Endothelial cell of hepatic sinusoid (primary cell): ENCODE measurements at regions not wholly inside any gene's neighbourhood (a gene's known extent, or its start where the extent isn't known, plus 50 kb on each side); places are given as distances from the start of the nearest gene placed in this dataset.

Experiments
- in situ Hi-C: cut with HindIII; loops from 2 replicates; pipeline ENCODE4 v1.10.0; 2017; ENCODE audit warnings: low sequenced_read_pairs

DNA sequence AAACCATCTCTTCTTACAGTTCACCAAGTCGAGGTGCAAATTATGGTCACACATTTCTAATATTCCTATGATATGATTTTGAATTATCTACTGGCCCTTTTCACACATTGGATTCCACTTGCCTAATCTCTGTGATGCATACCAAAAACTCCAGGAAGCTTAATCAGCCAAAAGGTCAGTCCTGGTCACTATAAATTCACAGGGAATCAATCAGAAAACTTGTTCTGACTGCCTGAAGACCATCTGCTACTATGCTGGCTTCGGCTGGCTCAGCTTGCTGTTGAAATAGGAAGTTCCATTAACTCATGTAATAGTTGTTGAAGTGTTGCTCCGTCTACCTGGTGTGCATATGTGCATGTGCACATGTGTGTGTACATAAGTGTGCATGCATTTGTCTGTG lies 142.8 kb upstream of the FLRT2 start:
- in situ Hi-C loops: no loop called here

DNA sequence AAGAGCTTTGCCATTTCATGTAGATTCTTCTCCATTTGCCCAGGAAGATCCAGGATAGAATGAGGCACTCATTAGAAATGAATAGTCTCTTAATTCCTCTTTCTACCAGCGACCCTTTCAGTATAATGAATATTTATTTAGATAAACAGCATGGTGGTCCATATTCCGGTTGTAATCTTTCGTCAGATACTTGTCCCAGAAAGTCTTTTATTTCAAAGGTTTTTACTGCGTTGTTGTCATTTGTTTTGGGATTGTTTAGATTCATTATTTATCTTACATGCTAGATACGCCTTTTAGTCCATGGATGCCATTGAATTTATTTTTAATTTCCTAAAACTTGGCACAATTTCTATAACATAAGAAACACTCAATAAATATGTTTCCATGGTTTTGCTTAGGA lies 139.7 kb upstream of the FLRT2 start:
- in situ Hi-C loops: no loop called here

DNA sequence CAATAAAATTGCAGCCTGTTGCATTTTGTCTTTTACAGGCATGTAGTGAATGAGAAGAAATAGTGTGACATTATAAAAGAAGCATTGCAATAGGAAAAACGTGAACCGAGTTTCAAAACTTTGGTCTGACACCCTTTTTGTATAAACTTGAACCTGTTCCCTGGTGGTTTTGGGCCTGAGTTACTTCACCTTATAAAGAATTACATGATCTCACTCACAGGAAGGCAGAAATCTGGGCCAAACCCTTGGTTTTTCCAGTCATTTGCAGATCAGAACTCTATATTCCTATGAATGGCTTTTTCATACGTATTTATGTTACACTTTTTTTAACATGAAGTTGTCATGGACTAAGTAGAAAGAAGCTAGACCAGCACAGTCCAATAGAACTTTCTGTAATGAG lies 138.5 kb upstream of the FLRT2 start:
- in situ Hi-C loops: no loop called here

DNA sequence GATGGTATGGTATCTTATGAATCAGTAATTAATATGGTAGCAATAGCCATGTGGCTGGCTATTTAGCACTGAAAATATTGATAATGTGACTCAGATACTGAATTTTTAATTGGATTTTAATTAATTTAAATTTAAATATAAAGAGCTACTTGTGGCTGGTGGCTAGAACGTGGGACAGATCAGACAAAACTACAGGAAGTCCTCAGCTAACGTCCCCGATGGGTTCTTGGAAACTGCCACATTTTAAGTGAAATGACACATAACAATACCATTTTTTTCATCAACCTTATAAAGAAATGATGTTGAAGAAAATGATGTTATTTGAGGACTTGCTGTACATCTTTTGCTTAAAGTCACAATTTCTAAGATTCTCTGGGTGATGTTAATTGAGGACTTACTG lies 138.1 kb upstream of the FLRT2 start:
- in situ Hi-C loops: no loop called here

DNA sequence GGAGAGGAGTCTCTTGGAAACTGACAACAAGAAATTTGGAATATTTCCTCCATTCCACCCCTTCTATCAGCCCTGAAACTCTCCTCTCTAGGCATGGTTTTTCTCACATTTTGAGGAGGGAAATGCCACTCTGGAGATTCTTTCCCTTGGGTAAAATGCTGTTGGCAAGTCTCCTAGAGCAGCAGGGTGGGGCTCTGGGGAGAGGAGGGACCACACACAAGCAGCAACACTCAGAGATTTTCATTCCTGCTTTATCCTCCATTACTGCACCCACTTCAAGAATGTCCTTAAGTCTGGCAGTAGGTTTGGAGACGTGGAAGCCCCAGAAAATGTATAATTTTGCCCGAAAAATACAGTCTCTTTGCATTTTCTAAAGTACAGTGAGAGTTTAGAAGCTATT lies 130.8 kb upstream of the FLRT2 start:
- in situ Hi-C loops: no loop called here

DNA sequence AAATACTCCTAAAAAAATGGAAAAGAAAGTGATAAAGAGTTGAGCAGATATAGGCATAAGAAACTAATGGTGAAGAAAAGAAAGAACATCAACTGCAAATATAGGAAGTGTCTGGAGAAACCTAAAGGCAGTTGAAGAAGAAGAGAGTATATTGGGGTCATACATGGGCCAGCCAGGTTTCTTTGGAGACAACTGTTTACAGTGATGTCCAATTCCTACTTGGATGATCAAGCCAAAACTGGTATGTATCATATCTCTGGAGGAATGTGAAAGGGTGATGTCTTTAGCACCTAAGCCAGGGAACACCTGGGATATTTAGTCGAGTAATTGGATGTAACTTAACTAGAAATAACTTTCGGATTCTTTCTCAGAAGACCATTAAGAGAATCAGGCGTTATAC lies 129.3 kb upstream of the FLRT2 start:
- in situ Hi-C loops: no loop called here

DNA sequence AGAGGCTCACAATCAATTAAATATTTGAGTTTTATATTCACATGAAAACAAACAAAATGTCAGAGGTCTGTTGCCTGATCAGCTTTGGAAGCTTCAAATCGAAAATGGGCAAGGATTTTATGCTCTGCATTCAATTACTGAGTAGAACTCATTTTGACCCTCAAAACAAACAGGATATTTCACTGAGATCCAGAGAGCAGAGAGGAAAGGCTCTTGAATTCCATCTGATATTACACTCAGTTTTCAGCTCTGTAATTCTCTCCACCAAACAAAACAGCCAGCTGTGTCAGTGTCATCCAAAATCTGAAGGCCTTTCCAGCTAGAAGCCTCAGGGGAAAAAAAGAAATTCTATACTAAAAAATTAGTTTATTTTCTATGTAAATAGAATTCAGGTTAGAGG lies 128.6 kb upstream of the FLRT2 start:
- in situ Hi-C loops: no loop called here

DNA sequence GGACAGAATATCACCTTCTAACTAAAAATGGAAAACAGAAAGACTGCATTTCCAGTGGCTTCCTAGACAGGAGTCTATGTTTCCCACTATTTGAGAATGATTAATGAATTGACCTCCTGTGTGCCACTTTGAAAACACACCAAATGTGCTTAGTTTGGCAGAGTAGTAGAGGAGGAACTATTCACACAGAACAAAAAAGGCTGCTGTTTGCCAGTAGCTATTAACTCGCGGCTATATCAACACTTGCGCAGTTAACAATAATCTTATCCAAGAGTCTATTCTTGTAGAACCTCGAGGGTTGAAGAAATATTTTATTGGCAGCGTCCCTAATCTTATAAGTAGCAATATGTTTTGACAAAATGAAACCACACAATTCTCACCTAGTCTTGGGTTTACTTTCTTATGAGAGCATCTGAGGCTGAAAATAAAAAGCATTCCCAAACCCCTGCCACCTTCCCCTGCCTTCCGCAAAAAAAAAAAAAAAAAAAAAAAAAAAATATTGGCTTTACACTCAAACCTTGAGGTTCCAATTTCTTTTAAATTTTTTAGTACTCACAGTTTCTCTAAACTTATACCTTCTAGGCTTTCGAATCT lies 127.3 kb upstream of the FLRT2 start:
- in situ Hi-C loops: no loop called here

DNA sequence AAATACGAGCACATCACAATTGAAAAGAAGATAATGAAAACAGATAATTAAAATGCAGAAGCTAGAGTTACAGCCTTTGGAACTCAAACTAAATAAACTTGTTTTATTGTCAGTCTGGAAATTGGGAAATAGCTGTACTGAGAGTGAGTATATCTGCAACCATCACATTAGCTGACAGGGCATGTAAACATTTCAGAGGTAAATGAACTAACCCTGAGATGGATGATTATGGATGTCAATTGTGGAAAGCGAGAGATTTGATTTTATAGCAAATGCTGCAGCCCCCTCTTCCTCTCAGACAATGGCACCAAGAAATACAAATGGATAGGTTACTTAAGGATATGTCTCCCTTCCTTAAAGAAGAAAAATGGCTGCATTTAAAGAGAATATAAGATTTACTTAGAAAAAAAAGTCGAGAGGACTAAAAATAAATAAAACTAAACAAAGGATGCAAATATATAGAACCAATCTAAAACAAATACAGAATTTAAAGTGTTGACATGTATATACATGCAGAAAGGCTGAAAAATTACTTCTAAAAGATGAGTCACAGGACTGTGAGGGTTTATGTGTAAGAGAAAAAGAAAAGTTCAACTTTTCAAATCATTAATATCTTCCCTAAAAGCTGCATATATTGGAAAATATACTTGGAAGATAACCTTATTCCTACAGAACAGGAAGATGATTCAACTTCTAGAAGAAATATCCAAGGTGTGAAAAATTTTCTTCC lies 120.3 kb upstream of the FLRT2 start:
- in situ Hi-C loops: no loop called here

DNA sequence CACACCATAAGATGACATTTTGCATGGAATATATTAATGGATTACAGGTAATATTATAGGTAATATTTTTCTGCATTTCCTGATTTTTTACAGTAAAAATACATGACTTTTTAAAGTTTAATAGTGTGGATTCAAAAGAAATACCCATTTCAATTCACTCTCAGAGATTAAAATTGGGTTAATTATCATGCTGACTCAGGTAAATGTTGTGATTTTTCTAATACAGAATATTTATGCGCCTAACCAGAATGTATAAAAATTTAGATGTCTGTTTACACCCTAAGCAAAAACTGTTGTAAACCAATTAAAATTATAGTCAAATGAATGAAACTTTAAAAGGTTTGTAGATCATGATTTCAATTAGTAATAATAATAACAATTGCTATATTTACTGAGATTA lies 117.2 kb upstream of the FLRT2 start:
- in situ Hi-C loops: no loop called here

DNA sequence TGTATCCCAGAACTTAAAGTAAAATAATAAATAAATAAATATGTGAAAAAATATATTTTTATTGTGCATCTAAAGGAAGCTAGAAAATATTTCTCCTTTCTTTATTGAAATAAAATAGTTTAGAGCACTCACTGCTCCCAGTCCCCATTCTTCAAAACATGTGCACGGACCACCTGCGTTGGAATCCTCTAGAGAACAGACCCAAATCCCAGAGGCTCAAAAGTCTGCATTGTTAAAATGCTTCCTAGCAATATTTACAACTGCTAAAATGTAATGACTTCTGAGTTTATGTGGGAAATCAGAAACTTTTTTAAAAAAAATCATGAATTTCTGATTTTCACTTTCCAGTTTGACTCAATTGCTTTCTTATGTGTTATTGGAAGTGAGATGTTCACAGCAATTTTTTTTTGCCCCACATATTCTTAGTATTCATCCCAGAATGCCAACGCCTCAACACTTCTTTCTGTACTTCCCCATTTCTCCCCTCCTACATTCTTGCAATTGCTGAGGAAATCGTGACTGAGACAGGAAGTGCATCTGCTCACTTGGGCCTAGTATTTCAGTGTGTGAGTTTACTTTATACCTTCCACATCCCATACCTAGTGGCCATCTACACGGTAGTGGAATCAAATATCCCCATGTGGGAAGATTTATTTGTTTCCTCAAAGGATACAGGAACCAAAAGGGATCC lies 116.0 kb upstream of the FLRT2 start:
- in situ Hi-C loops: no loop called here

DNA sequence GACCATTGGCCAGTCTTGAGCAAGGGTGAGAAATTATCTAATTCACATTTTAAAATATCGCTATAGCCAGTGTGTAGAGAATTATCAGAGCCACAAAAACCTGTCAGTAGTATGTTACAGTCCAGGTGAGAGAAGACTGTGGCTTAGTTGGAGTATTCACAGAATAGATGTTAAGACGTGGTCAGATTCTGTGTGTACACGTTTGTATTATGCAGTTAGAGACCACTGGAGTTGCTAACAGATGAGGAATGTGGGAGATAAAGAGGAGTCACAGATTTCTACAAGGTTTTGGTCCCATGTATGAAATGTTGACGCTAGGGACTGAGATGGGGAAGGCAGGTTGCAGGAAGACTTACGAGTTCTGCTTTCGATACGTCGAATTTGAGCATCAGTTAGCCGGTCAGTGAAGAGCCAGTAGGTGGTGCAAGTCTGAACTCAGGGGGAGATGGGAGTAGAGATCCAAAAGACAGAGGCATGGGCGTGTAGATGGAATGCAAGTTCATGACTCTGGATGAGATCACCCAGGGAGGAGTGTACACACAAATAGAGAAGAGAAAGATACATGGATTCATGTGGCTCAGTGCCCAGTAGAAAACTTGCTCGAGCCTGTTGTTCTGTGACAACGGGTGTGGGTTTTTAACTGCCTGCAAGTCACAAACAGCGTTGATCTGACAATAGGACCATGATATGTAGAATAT lies 114.8 kb upstream of the FLRT2 start:
- in situ Hi-C loops: no loop called here

DNA sequence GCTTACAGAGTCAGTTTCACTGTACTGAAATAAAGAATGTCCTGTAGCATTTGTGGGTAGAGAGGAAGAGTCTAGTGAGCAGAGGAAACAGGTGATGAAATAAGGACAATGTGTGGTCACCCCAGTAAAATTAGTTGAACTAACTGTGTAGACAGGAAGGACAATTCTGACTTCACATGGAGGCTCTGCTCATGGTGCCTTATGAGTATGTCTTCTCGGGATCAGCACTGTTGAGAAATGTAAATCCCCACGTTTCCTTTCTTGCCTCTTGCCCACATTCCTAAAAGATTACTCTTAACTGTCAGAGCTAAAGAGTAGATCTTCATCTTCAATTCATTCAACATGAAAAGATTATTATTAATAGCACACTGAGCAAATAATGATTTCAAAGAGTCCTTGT lies 113.2 kb upstream of the FLRT2 start:
- in situ Hi-C loops: no loop called here

DNA sequence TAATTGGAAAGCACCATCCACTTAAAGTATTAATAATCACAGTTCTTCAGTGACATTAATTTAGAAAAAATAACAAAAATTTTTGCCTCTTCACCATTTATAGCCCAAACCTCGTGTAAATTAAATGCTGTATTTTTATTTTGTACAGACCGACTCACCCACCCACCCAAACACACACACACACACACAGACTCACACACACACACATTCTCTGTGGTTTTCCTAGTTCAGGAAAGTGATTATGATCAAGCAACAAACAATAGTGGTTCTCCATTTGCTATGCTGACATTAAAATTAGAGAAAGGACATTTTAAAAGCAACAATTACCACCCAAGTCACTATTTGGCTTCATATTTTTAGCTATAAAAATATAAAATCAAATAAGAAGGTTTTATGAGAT lies 112.5 kb upstream of the FLRT2 start:
- in situ Hi-C loops: no loop called here

DNA sequence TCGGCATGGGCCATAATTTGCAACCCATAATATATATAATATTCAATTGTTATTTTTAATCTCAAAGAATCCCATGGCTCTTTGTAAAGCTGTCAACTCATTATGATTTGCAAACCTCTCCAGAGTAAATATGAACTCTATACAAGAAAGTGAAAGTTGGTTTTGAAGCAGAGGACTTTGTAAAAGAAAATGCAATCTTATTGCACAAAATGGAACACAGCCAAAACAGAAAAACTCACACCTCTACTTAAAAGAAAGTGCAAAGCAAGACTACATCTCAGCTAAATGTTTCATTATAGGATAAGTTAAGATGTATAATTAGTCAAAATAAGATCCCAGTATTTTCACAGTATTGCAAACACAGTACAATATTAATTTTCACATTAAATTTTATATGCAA lies 111.2 kb upstream of the FLRT2 start:
- in situ Hi-C loops: no loop called here

DNA sequence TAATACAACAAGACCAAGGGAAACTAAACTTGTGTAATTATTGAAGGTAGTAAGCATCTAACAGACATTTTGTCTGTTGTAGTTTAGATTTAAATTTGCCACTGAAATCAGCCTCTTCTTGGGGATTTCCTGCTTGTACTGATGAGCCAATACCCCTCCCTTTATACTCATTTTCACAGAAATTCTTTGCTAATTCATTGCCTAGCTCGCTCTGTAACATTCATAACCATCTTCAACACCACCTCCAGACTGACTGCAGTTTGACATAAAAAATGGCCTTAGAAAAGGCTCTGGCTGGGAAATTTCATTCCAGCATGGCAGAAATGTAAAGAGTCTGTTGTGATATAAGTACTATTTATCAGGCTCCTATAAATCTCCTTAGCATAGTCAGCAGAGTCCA lies 109.7 kb upstream of the FLRT2 start:
- in situ Hi-C loops: no loop called here

DNA sequence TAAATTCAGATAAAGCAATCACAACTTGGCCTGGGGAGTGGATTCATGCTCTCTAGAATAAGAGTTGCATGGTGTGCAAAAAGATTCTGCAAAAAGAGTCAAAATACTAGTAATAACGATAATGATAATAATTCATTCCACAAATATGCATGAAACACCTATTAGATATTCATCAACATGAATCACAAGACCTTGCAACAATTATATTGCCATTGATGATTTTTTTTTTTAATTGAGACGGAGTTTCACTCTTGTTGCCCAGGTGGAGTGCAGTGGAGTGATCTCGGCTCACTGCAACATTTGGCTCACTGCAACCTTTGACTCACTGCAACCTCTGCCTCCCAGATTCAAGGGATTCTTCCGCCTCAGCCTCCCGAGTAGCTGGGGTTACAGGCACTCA lies 109.2 kb upstream of the FLRT2 start:
- in situ Hi-C loops: no loop called here

DNA sequence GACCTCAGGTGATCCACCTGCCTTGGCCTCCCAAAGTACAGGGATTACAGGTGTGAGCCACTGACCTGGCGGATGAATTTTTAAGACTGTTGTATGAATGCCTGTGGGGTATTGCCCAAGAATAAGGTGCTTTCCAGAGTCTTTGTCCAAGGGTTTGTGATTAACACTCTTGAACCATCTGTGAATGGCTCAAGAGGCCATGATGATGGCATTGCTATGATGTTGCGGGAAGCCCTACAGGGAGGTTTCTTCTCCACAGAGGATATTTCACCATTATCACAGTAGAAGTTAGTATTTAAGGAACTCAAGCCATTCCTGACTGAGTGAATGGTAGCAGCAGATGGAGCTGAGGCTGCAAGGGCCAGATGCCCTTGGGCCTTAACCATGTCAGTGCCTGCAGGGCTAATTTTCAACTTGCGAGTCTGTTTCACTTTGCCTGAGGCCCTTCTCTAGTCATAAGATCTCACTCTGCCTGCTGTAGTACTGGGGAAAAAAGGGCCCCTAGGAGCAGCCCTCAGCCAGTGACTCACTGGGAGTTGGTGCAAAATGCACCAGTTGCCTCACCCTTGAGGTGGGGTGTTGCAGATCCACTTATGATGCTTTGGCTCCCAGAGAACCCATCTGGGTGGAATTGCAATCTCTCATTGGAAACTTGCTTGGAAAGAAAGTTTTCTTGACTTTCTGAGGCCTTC lies 108.6 kb upstream of the FLRT2 start:
- in situ Hi-C loops: no loop called here

DNA sequence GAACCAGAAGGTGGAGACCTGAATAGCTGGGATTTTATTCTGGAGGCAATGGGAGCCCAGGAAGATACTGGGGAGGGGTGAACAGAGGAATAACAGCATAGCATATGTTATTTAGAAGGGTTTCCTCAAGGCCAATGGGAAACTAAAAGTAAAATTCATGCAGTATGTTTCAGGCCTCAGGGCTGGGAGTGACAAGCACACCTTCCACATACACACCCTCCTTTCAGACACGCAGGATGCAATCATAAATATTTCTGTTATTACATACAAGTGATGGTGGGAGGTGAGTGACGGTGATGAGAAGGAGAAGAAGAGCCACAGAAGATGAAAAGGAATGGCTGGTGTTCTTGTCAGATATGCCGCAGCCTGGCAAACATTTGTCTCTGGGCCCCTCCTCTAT lies 106.1 kb upstream of the FLRT2 start:
- in situ Hi-C loops: no loop called here

DNA sequence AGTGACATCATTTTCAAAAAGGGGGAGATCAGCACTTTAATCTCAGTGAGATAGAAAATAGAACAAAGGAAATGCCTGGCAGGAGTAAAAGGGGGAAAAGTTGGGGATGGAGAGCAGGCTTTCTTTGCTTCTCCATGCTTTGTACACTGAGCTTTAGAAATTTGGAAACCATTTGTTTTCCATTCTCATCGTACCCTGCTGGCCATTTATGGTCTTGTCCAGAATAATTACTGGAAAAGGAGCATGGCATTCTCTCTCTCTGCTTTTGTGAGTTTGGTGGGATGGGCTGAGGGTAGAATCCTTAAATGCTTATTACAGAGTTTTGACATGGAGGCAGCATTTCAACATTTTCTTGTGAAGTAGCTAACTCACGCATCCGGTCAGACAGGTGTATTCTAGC lies 104.4 kb upstream of the FLRT2 start:
- in situ Hi-C loops: no loop called here
